ENCODE measurements at regions not wholly inside any gene's neighbourhood (a gene's known extent, or its start where the extent isn't known, plus 50 kb on each side); places are given as distances from the start of the nearest gene placed in this dataset.

- Mint-ChIP-seq H3K4me1 (ENCODE audit: low read depth) (peaks cover 28% of the 10 kb centered on the region), H3K27me3 (no peaks in the 10 kb centered on the region), H3K36me3 (ENCODE audit: low read depth) (no peaks in the 10 kb centered on the region), H3K9me3 (no peaks in the 10 kb centered on the region), H3K27ac (no peak overlapping the region), H3K4me3 (no peak overlapping the region)
- ChIA-PET POLR2A (interaction anchor here (1.0 kb wide), 1 partner anchor 352 kb away, joined by 3 read pairs; the partner anchor contains the start of gene CDK20), CTCF (no interaction called here)
- DNase-seq (no peak), ATAC-seq (ENCODE audit: poor library complexity) (no peak)
- Histone ChIP-seq H3K36me3 (ENCODE audit: insufficient read depth, low read length) (no peaks in the 10 kb centered on the region), H3K27ac (ENCODE audit: low read depth in 1 of 2, low read length in 2 of 2) (no peak overlapping the region), H3K4me3 (ENCODE audit: low read length) (no peak overlapping the region), H3K4me1 (ENCODE audit: insufficient read depth, low read length) (peaks cover 30% of the 10 kb centered on the region), H3K9me3 (ENCODE audit: control insufficient read depth in 1 of 2, insufficient read depth in 1 of 2, low read length in 2 of 2) (no peaks in the 10 kb centered on the region), H3K27me3 (ENCODE audit: control insufficient read depth in 1 of 2, insufficient read depth in 2 of 2, low read length in 2 of 2) (no peaks in the 10 kb centered on the region)
- TF ChIP-seq CTCF (IDR thresholded peaks at IDR 0.05): no peak
- intact Hi-C loops (cut with DNase I, micrococcal nuclease): no loop called here
Measured at GRCh38 chr9:88326936-88327335, 61.3 kb upstream of the SPIN1 start.

GRCh38 chr9:88326015-88326414, 62.2 kb upstream of the SPIN1 start:
- ATAC-seq (ENCODE audit: poor library complexity) (no peak), DNase-seq (no peak)
- intact Hi-C loops (cut with DNase I, micrococcal nuclease): no loop called here
- no peak overlapping the region for H3K27ac Mint-ChIP-seq
- H3K36me3 ChIP-seq (ENCODE audit: insufficient read depth, low read length): no peaks in the 10 kb centered on the region
- H3K4me3 ChIP-seq (ENCODE audit: low read length): no peak overlapping the region
- H3K27ac ChIP-seq (ENCODE audit: low read depth in 1 of 2, low read length in 2 of 2): no peak overlapping the region
- POLR2A ChIA-PET: no interaction called here
- no peaks in the 10 kb centered on the region for H3K27me3 ChIP-seq (ENCODE audit: control insufficient read depth in 1 of 2, insufficient read depth in 2 of 2, low read length in 2 of 2)
- no peaks in the 10 kb centered on the region for H3K9me3 Mint-ChIP-seq
- TF ChIP-seq CTCF (IDR thresholded peaks at IDR 0.05): no peak
- peaks cover 32% of the 10 kb centered on the region for H3K4me1 Mint-ChIP-seq (ENCODE audit: low read depth)
- no peaks in the 10 kb centered on the region for H3K9me3 ChIP-seq (ENCODE audit: control insufficient read depth in 1 of 2, insufficient read depth in 1 of 2, low read length in 2 of 2)
- H3K36me3 Mint-ChIP-seq (ENCODE audit: low read depth): no peaks in the 10 kb centered on the region
- CTCF ChIA-PET: no interaction called here
- no peak overlapping the region for H3K4me3 Mint-ChIP-seq
- H3K4me1 ChIP-seq (ENCODE audit: insufficient read depth, low read length): peaks cover 33% of the 10 kb centered on the region
- H3K27me3 Mint-ChIP-seq: no peaks in the 10 kb centered on the region

- CTCF ChIA-PET: no interaction called here
- Histone ChIP-seq H3K36me3 (ENCODE audit: insufficient read depth, low read length) (no peaks in the 10 kb centered on the region), H3K27me3 (ENCODE audit: control insufficient read depth in 1 of 2, insufficient read depth in 2 of 2, low read length in 2 of 2) (no peaks in the 10 kb centered on the region), H3K4me1 (ENCODE audit: insufficient read depth, low read length) (peaks cover 33% of the 10 kb centered on the region), H3K27ac (ENCODE audit: low read depth in 1 of 2, low read length in 2 of 2) (no peak overlapping the region), H3K4me3 (ENCODE audit: low read length) (no peak overlapping the region), H3K9me3 (ENCODE audit: control insufficient read depth in 1 of 2, insufficient read depth in 1 of 2, low read length in 2 of 2) (no peaks in the 10 kb centered on the region)
- Mint-ChIP-seq H3K27ac (peak overlapping the region; percentile 64), H3K4me3 (peak overlapping the region; percentile 30), H3K4me1 (ENCODE audit: low read depth) (peaks cover 32% of the 10 kb centered on the region), H3K27me3 (no peaks in the 10 kb centered on the region), H3K9me3 (no peaks in the 10 kb centered on the region), H3K36me3 (ENCODE audit: low read depth) (no peaks in the 10 kb centered on the region)
- POLR2A ChIA-PET: interaction anchor here (0.6 to 1.6 kb wide), 3 partner anchors 9 to 1456 kb away, joined by 3 to 12 read pairs (median 3); no protein-coding TSS in a partner anchor
- ATAC-seq (ENCODE audit: poor library complexity) (peak; percentile 98), DNase-seq (peak; percentile 15 to 90 (median 42))
- TF ChIP-seq CTCF (IDR thresholded peaks at IDR 0.05): no peak
- intact Hi-C loops (cut with DNase I, micrococcal nuclease): loop anchor here (1.0 to 5.0 kb wide), 3 partner anchors 64 to 349 kb away; partner anchors contain the start of genes CDK20 (in 1 of the 2) and SPIN1 (in 1 of the 2)
Measured at GRCh38 chr9:88322906-88323566, 65.2 kb upstream of the SPIN1 start.
